WTC11 (cell line): ENCODE measurements at regions not wholly inside any gene's neighbourhood (a gene's known extent, or its start where the extent isn't known, plus 50 kb on each side); places are given as distances from the start of the nearest gene placed in this dataset.

Experiments
- ATAC-seq: fragments of 200-7000 bp; cut with Tn5 transposase; 2 replicates; pipeline ENCODE4 v1.10.0; 2021; ENCODE audit warnings: mild to moderate bottlenecking, moderate library complexity
- CTCF ChIA-PET: fragments of 300-600 bp; sonication (Branson Sonifier 250); formaldehyde crosslinking; loops from one replicate; lab custom pipeline; 2021; ENCODE audit warnings: antibody characterized with exemption; lab: Charles Lee
- POLR2A ChIA-PET: fragments of 350-600 bp; sonication (Branson Sonifier 250); formaldehyde crosslinking; loops from one replicate; lab custom pipeline; 2021; ENCODE audit warnings: antibody characterized with exemption; lab: Charles Lee
- DNase-seq: peaks from one replicate; pipeline ENCODE4 v3.0.0; 2021; ENCODE audit warnings: low spot score
- H3K27ac Mint-ChIP-seq: 2 replicates; pipeline ENCODE4 v1.8.0; 2021; ENCODE audit warnings: mixed read lengths
- H3K27me3 Mint-ChIP-seq: 2 replicates; pipeline ENCODE4 v1.8.0; 2021; ENCODE audit warnings: low read depth, mild to moderate bottlenecking, moderate library complexity, mixed read lengths
- H3K36me3 Mint-ChIP-seq: 2 replicates; pipeline ENCODE4 v1.8.0; 2021; ENCODE audit warnings: mixed read lengths
- H3K4me1 Mint-ChIP-seq: 2 replicates; pipeline ENCODE4 v1.8.0; 2022; ENCODE audit warnings: mixed read lengths
- H3K4me3 Mint-ChIP-seq: 2 replicates; pipeline ENCODE4 v1.8.0; 2021; ENCODE audit warnings: mild to moderate bottlenecking, moderate library complexity, mixed read lengths
- H3K9me3 Mint-ChIP-seq: 2 replicates; pipeline ENCODE4 v1.8.0; 2021; ENCODE audit warnings: mixed read lengths
- CDX4 ChIP-seq: fragments of 250-450 bp; sonication (Bioruptor Pico); IDR thresholded peaks from 2 replicates; pipeline ENCODE4 v1.9.0; 2021; ENCODE audit warnings: moderate library complexity, mild to moderate bottlenecking, inconsistent platforms, borderline replicate concordance
- CREB1 ChIP-seq: sonication (generic); formaldehyde crosslinking; IDR thresholded peaks from 2 replicates; pipeline ENCODE4 v1.8.0; 2023; ENCODE audit warnings: mild to moderate bottlenecking, missing genetic modification reagents
- CREM ChIP-seq: sonication (generic); formaldehyde crosslinking; IDR thresholded peaks from 2 replicates; pipeline ENCODE4 v1.8.1; 2022; ENCODE audit warnings: mild to moderate bottlenecking, missing genetic modification reagents, moderate library complexity
- EMX1 ChIP-seq: fragments of 250-450 bp; sonication (Bioruptor Pico); IDR thresholded peaks from 2 replicates; pipeline ENCODE4 v1.8.0; 2021; ENCODE audit warnings: mild to moderate bottlenecking
- ESRRA ChIP-seq: sonication (generic); formaldehyde crosslinking; IDR thresholded peaks from 2 replicates; pipeline ENCODE4 v1.8.1; 2022; ENCODE audit warnings: mild to moderate bottlenecking, missing genetic modification reagents, borderline replicate concordance
- HMGXB4 ChIP-seq: sonication (generic); formaldehyde crosslinking; IDR thresholded peaks from 2 replicates; pipeline ENCODE4 v1.8.1; 2023; ENCODE audit warnings: mild to moderate bottlenecking, moderate library complexity, missing genetic modification reagents
- IRF1 ChIP-seq: sonication (generic); formaldehyde crosslinking; IDR thresholded peaks from 2 replicates; pipeline ENCODE4 v1.8.0; 2023; ENCODE audit warnings: missing genetic modification reagents
- IRF2 ChIP-seq: sonication (generic); formaldehyde crosslinking; IDR thresholded peaks from 2 replicates; pipeline ENCODE4 v1.8.0; 2022; ENCODE audit warnings: low read depth, missing genetic modification reagents, borderline replicate concordance
- JAZF1 ChIP-seq: fragments of 250-450 bp; sonication (Bioruptor Pico); IDR thresholded peaks from 2 replicates; pipeline ENCODE4 v1.9.0; 2021; ENCODE audit warnings: moderate library complexity, mild to moderate bottlenecking, inconsistent platforms
- MYBL2 ChIP-seq: sonication (generic); formaldehyde crosslinking; IDR thresholded peaks from 2 replicates; pipeline ENCODE4 v1.8.1; 2023; ENCODE audit warnings: mild to moderate bottlenecking, moderate library complexity, missing genetic modification reagents
- NFATC4 ChIP-seq: fragments of 250-450 bp; sonication (Bioruptor Pico); IDR thresholded peaks from 2 replicates; pipeline ENCODE4 v1.9.0; 2021; ENCODE audit warnings: mild to moderate bottlenecking
- NFE2L1 ChIP-seq: sonication (generic); formaldehyde crosslinking; IDR thresholded peaks from 2 replicates; pipeline ENCODE4 v1.8.1; 2023; ENCODE audit warnings: missing genetic modification reagents
- NR1H2 ChIP-seq: sonication (generic); formaldehyde crosslinking; IDR thresholded peaks from 2 replicates; pipeline ENCODE4 v1.9.0; 2021; ENCODE audit warnings: mild to moderate bottlenecking, moderate library complexity, missing genetic modification reagents
- PRRX2 ChIP-seq: fragments of 250-450 bp; sonication (Bioruptor Pico); IDR thresholded peaks from 2 replicates; pipeline ENCODE4 v1.8.0; 2021; ENCODE audit warnings: mild to moderate bottlenecking
- RELA ChIP-seq: sonication (generic); formaldehyde crosslinking; IDR thresholded peaks from 2 replicates; pipeline ENCODE4 v1.8.1; 2022; ENCODE audit warnings: missing genetic modification reagents, mild to moderate bottlenecking, borderline replicate concordance
- SP1 ChIP-seq: sonication (generic); formaldehyde crosslinking; conservative IDR thresholded peaks from 2 replicates; pipeline ENCODE4 v1.8.1; 2022; ENCODE audit warnings: missing genetic modification reagents
- STAT6 ChIP-seq: sonication (generic); formaldehyde crosslinking; conservative IDR thresholded peaks from 2 replicates; pipeline ENCODE4 v1.8.1; 2023; ENCODE audit warnings: mild to moderate bottlenecking, low read depth, missing genetic modification reagents, moderate library complexity
- USF2 ChIP-seq: sonication (generic); formaldehyde crosslinking; IDR thresholded peaks from 2 replicates; pipeline ENCODE4 v1.8.1; 2023; ENCODE audit warnings: mild to moderate bottlenecking, missing genetic modification reagents, moderate library complexity
- ZNF138 ChIP-seq: sonication (generic); formaldehyde crosslinking; conservative IDR thresholded peaks from 2 replicates; pipeline ENCODE4 v1.8.1; 2022; ENCODE audit warnings: mild to moderate bottlenecking, moderate library complexity, missing genetic modification reagents
- ZNF219 ChIP-seq: sonication (generic); formaldehyde crosslinking; IDR thresholded peaks from 2 replicates; pipeline ENCODE4 v1.8.0; 2023; ENCODE audit warnings: missing genetic modification reagents, mild to moderate bottlenecking, borderline replicate concordance
- ZNF232 ChIP-seq: sonication (generic); formaldehyde crosslinking; IDR thresholded peaks from 2 replicates; pipeline ENCODE4 v1.8.0; 2022; ENCODE audit warnings: mild to moderate bottlenecking, missing genetic modification reagents
- ZNF396 ChIP-seq: fragments of 250-450 bp; sonication (Bioruptor Pico); IDR thresholded peaks from 2 replicates; pipeline ENCODE4 v1.8.0; 2021; ENCODE audit warnings: mild to moderate bottlenecking, moderate library complexity, borderline replicate concordance
- ZNF416 ChIP-seq: fragments of 250-450 bp; sonication (Bioruptor Pico); IDR thresholded peaks from 2 replicates; pipeline ENCODE4 v1.9.0; 2021; ENCODE audit warnings: mild to moderate bottlenecking, inconsistent platforms

- ATAC-seq: no peak
- Mint-ChIP-seq H3K27ac (no peak overlapping the region), H3K9me3 (peaks cover 1% of the 10 kb centered on the region; the same call in 1 of the 2 replicates)
- TF ChIP-seq NR1H2 (CRISPR knock-in tag) (no peak), SP1 (CRISPR knock-in tag) (no peak), JAZF1 (CRISPR knock-in tag) (no peak)
- TF ChIP-seq, all 79 proteins: peak for 0
- Mint-ChIP-seq H3K4me1 (peaks cover 17% of the 10 kb centered on the region), H3K4me3 (no peak overlapping the region), H3K27me3 (no peaks in the 10 kb centered on the region), H3K36me3 (no peaks in the 10 kb centered on the region)
- no peak for DNase-seq
- ChIA-PET CTCF (no interaction called here), POLR2A (no interaction called here)
These were observed 596.9 kb downstream of the TRHDE start for GRCh38 chr12:72869024-72869423.

GRCh38 chr12:72872238-72872887 lies 600.2 kb downstream of the TRHDE start:
- TF ChIP-seq IRF1 (CRISPR knock-in tag) (no peak), PRRX2 (CRISPR knock-in tag) (no peak), ZNF396 (no peak)
- Mint-ChIP-seq H3K27ac (peak overlapping the region; percentile 91), H3K4me3 (peak overlapping the region; percentile 26), H3K36me3 (peaks cover 24% of the 10 kb centered on the region), H3K9me3 (peaks cover 30% of the 10 kb centered on the region), H3K4me1 (peaks cover 17% of the 10 kb centered on the region), H3K27me3 (no peaks in the 10 kb centered on the region)
- DNase-seq (peak; percentile 11), ATAC-seq (peak; percentile 48; the same call in 1 of the 2 replicates)
- ChIA-PET CTCF (no interaction called here), POLR2A (no interaction called here)

GRCh38 chr12:72872996-72873395 lies 600.8 kb downstream of the TRHDE start:
- DNase-seq: peak; percentile 22
- ChIA-PET CTCF (no interaction called here), POLR2A (no interaction called here)
- no peaks in the 10 kb centered on the region for H3K27me3 Mint-ChIP-seq
- H3K27ac Mint-ChIP-seq: peak overlapping the region; percentile 54; the same call in 1 of the 2 replicates
- H3K9me3 Mint-ChIP-seq: peaks cover 33% of the 10 kb centered on the region
- H3K4me3 Mint-ChIP-seq: no peak overlapping the region
- H3K36me3 Mint-ChIP-seq: peaks cover 27% of the 10 kb centered on the region
- ATAC-seq: peak; percentile 90
- peaks cover 17% of the 10 kb centered on the region for H3K4me1 Mint-ChIP-seq
- TF ChIP-seq CREM (CRISPR knock-in tag) (no peak), IRF2 (CRISPR knock-in tag) (no peak), CDX4 (CRISPR knock-in tag) (no peak), STAT6 (CRISPR knock-in tag) (no peak), USF2 (CRISPR knock-in tag) (no peak), RELA (CRISPR knock-in tag) (no peak), NFE2L1 (CRISPR knock-in tag) (no peak), ZNF232 (CRISPR knock-in tag) (no peak), ZNF416 (CRISPR knock-in tag) (no peak), CREB1 (CRISPR knock-in tag) (no peak), ZNF219 (CRISPR knock-in tag) (no peak), ESRRA (no peak), HMGXB4 (CRISPR knock-in tag) (no peak), EMX1 (CRISPR knock-in tag) (no peak), ZNF138 (no peak), MYBL2 (CRISPR knock-in tag) (no peak), NFATC4 (CRISPR knock-in tag) (no peak)
